ENCODE measurements at regions not wholly inside any gene's neighbourhood (a gene's known extent, or its start where the extent isn't known, plus 50 kb on each side); places are given as distances from the start of the nearest gene placed in this dataset.

GRCh38 chr14:98062083-98062482, 1209.9 kb downstream of the BCL11B start:
- Histone ChIP-seq H3K9me3 (ENCODE audit: control insufficient read depth in 3 of 3, low read length in 3 of 3) (no peaks in the 10 kb centered on the region), H3K4me3 (ENCODE audit: low read length in 3 of 3) (no peak overlapping the region), H3K4me1 (ENCODE audit: control insufficient read depth in 3 of 3, insufficient read depth in 3 of 3, low read length in 3 of 3) (no peaks in the 10 kb centered on the region), H3K9ac (ENCODE audit: low read depth in 1 of 3, low read length in 3 of 3) (no peak overlapping the region), H3K27ac (ENCODE audit: low read depth, low read length) (no peak overlapping the region), H3K27me3 (ENCODE audit: control insufficient read depth in 3 of 3, insufficient read depth in 3 of 3, low read length in 3 of 3) (no peaks in the 10 kb centered on the region), H3K36me3 (ENCODE audit: control insufficient read depth in 3 of 3, insufficient read depth in 3 of 3, low read length in 3 of 3) (no peaks in the 10 kb centered on the region)

GRCh38 chr14:98069712-98070171, 1202.3 kb downstream of the BCL11B start:
- Histone ChIP-seq H3K4me1 (ENCODE audit: control insufficient read depth in 3 of 3, insufficient read depth in 3 of 3, low read length in 3 of 3) (peaks cover 0 to 10% (median 4%) of the 10 kb centered on the region in 3 donors), H3K9me3 (ENCODE audit: control insufficient read depth in 3 of 3, low read length in 3 of 3) (no peaks in the 10 kb centered on the region), H3K27ac (ENCODE audit: low read depth, low read length) (no peak overlapping the region), H3K36me3 (ENCODE audit: control insufficient read depth in 3 of 3, insufficient read depth in 3 of 3, low read length in 3 of 3) (no peaks in the 10 kb centered on the region), H3K27me3 (ENCODE audit: control insufficient read depth in 3 of 3, insufficient read depth in 3 of 3, low read length in 3 of 3) (no peaks in the 10 kb centered on the region), H3K9ac (ENCODE audit: low read depth in 1 of 3, low read length in 3 of 3) (no peak overlapping the region), H3K4me3 (ENCODE audit: low read length in 3 of 3) (no peak overlapping the region)

- Histone ChIP-seq H3K36me3 (ENCODE audit: control insufficient read depth in 3 of 3, insufficient read depth in 3 of 3, low read length in 3 of 3) (no peaks in the 10 kb centered on the region), H3K27me3 (ENCODE audit: control insufficient read depth in 3 of 3, insufficient read depth in 3 of 3, low read length in 3 of 3) (no peaks in the 10 kb centered on the region), H3K4me3 (ENCODE audit: low read length in 3 of 3) (no peak overlapping the region), H3K27ac (ENCODE audit: low read depth, low read length) (no peak overlapping the region), H3K9ac (ENCODE audit: low read depth in 1 of 3, low read length in 3 of 3) (no peak overlapping the region), H3K9me3 (ENCODE audit: control insufficient read depth in 3 of 3, low read length in 3 of 3) (no peaks in the 10 kb centered on the region), H3K4me1 (ENCODE audit: control insufficient read depth in 3 of 3, insufficient read depth in 3 of 3, low read length in 3 of 3) (peaks cover 0 to 10% (median 4%) of the 10 kb centered on the region in 3 donors)
Observed at GRCh38 chr14:98070536-98070935, 1201.5 kb downstream of the BCL11B start.

GRCh38 chr14:98074111-98074510, 1197.9 kb downstream of the BCL11B start:
- H3K9ac ChIP-seq (ENCODE audit: low read depth in 1 of 3, low read length in 3 of 3), result no peak overlapping the region

GRCh38 chr14:98077176-98077575, 1194.8 kb downstream of the BCL11B start:
- no peaks in the 10 kb centered on the region for H3K4me1 ChIP-seq (ENCODE audit: control insufficient read depth in 3 of 3, insufficient read depth in 3 of 3, low read length in 3 of 3)
- no peak overlapping the region for H3K27ac ChIP-seq (ENCODE audit: low read depth, low read length)
- no peaks in the 10 kb centered on the region for H3K27me3 ChIP-seq (ENCODE audit: control insufficient read depth in 3 of 3, insufficient read depth in 3 of 3, low read length in 3 of 3)
- no peak overlapping the region for H3K4me3 ChIP-seq (ENCODE audit: low read length in 3 of 3)
- H3K36me3 ChIP-seq (ENCODE audit: control insufficient read depth in 3 of 3, insufficient read depth in 3 of 3, low read length in 3 of 3), result no peaks in the 10 kb centered on the region
- no peak overlapping the region for H3K9ac ChIP-seq (ENCODE audit: low read depth in 1 of 3, low read length in 3 of 3)
- no peaks in the 10 kb centered on the region for H3K9me3 ChIP-seq (ENCODE audit: control insufficient read depth in 3 of 3, low read length in 3 of 3)

More at GRCh38 chr14:98074111-98074510, 1197.9 kb downstream of the BCL11B start:
- Histone ChIP-seq H3K27me3 (ENCODE audit: control insufficient read depth in 3 of 3, insufficient read depth in 3 of 3, low read length in 3 of 3) (no peaks in the 10 kb centered on the region), H3K36me3 (ENCODE audit: control insufficient read depth in 3 of 3, insufficient read depth in 3 of 3, low read length in 3 of 3) (no peaks in the 10 kb centered on the region), H3K4me1 (ENCODE audit: control insufficient read depth in 3 of 3, insufficient read depth in 3 of 3, low read length in 3 of 3) (peaks cover 0 to 10% (median 4%) of the 10 kb centered on the region in 3 donors), H3K27ac (ENCODE audit: low read depth, low read length) (no peak overlapping the region), H3K4me3 (ENCODE audit: low read length in 3 of 3) (no peak overlapping the region), H3K9me3 (ENCODE audit: control insufficient read depth in 3 of 3, low read length in 3 of 3) (no peaks in the 10 kb centered on the region)

GRCh38 chr14:98082833-98083232, 1189.2 kb downstream of the BCL11B start:
- H3K9me3 ChIP-seq (ENCODE audit: control insufficient read depth in 3 of 3, low read length in 3 of 3), result no peaks in the 10 kb centered on the region
- H3K36me3 ChIP-seq (ENCODE audit: control insufficient read depth in 3 of 3, insufficient read depth in 3 of 3, low read length in 3 of 3), result no peaks in the 10 kb centered on the region
- no peaks in the 10 kb centered on the region for H3K27me3 ChIP-seq (ENCODE audit: control insufficient read depth in 3 of 3, insufficient read depth in 3 of 3, low read length in 3 of 3)
- no peak overlapping the region for H3K4me3 ChIP-seq (ENCODE audit: low read length in 3 of 3)
- no peak overlapping the region for H3K9ac ChIP-seq (ENCODE audit: low read depth in 1 of 3, low read length in 3 of 3)
- H3K27ac ChIP-seq (ENCODE audit: low read depth, low read length), result no peak overlapping the region
- H3K4me1 ChIP-seq (ENCODE audit: control insufficient read depth in 3 of 3, insufficient read depth in 3 of 3, low read length in 3 of 3), result no peaks in the 10 kb centered on the region

- H3K27me3 ChIP-seq (ENCODE audit: control insufficient read depth in 3 of 3, insufficient read depth in 3 of 3, low read length in 3 of 3), result no peaks in the 10 kb centered on the region
Observed at GRCh38 chr14:98085751-98086150, 1186.2 kb downstream of the BCL11B start.

GRCh38 chr14:98093111-98093510, 1178.9 kb downstream of the BCL11B start:
- H3K36me3 ChIP-seq (ENCODE audit: control insufficient read depth in 3 of 3, insufficient read depth in 3 of 3, low read length in 3 of 3), result no peaks in the 10 kb centered on the region
- no peaks in the 10 kb centered on the region for H3K9me3 ChIP-seq (ENCODE audit: control insufficient read depth in 3 of 3, low read length in 3 of 3)
- no peaks in the 10 kb centered on the region for H3K4me1 ChIP-seq (ENCODE audit: control insufficient read depth in 3 of 3, insufficient read depth in 3 of 3, low read length in 3 of 3)
- no peaks in the 10 kb centered on the region for H3K27me3 ChIP-seq (ENCODE audit: control insufficient read depth in 3 of 3, insufficient read depth in 3 of 3, low read length in 3 of 3)
- no peak overlapping the region for H3K27ac ChIP-seq (ENCODE audit: low read depth, low read length)
- no peak overlapping the region for H3K9ac ChIP-seq (ENCODE audit: low read depth in 1 of 3, low read length in 3 of 3)
- H3K4me3 ChIP-seq (ENCODE audit: low read length in 3 of 3), result no peak overlapping the region

More at GRCh38 chr14:98085751-98086150, 1186.2 kb downstream of the BCL11B start:
- Histone ChIP-seq H3K4me3 (ENCODE audit: low read length in 3 of 3) (no peak overlapping the region), H3K27ac (ENCODE audit: low read depth, low read length) (no peak overlapping the region), H3K9me3 (ENCODE audit: control insufficient read depth in 3 of 3, low read length in 3 of 3) (no peaks in the 10 kb centered on the region), H3K9ac (ENCODE audit: low read depth in 1 of 3, low read length in 3 of 3) (no peak overlapping the region), H3K4me1 (ENCODE audit: control insufficient read depth in 3 of 3, insufficient read depth in 3 of 3, low read length in 3 of 3) (no peaks in the 10 kb centered on the region), H3K36me3 (ENCODE audit: control insufficient read depth in 3 of 3, insufficient read depth in 3 of 3, low read length in 3 of 3) (no peaks in the 10 kb centered on the region)

GRCh38 chr14:98099527-98099926, 1172.5 kb downstream of the BCL11B start:
- Histone ChIP-seq H3K9ac (ENCODE audit: low read depth in 1 of 3, low read length in 3 of 3) (no peak overlapping the region), H3K27ac (ENCODE audit: low read depth, low read length) (no peak overlapping the region), H3K4me3 (ENCODE audit: low read length in 3 of 3) (no peak overlapping the region), H3K36me3 (ENCODE audit: control insufficient read depth in 3 of 3, insufficient read depth in 3 of 3, low read length in 3 of 3) (no peaks in the 10 kb centered on the region), H3K27me3 (ENCODE audit: control insufficient read depth in 3 of 3, insufficient read depth in 3 of 3, low read length in 3 of 3) (peaks cover 0 to 2% (median 0%) of the 10 kb centered on the region in 3 donors), H3K4me1 (ENCODE audit: control insufficient read depth in 3 of 3, insufficient read depth in 3 of 3, low read length in 3 of 3) (no peaks in the 10 kb centered on the region), H3K9me3 (ENCODE audit: control insufficient read depth in 3 of 3, low read length in 3 of 3) (peaks cover 0 to 3% (median 0%) of the 10 kb centered on the region in 3 donors)

- H3K9me3 ChIP-seq (ENCODE audit: control insufficient read depth in 3 of 3, low read length in 3 of 3), result peaks cover 0 to 3% (median 0%) of the 10 kb centered on the region in 3 donors
Observed at GRCh38 chr14:98101323-98101722, 1170.7 kb downstream of the BCL11B start.

More at GRCh38 chr14:98101323-98101722, 1170.7 kb downstream of the BCL11B start:
- Histone ChIP-seq H3K36me3 (ENCODE audit: control insufficient read depth in 3 of 3, insufficient read depth in 3 of 3, low read length in 3 of 3) (no peaks in the 10 kb centered on the region), H3K4me3 (ENCODE audit: low read length in 3 of 3) (no peak overlapping the region), H3K27ac (ENCODE audit: low read depth, low read length) (no peak overlapping the region), H3K27me3 (ENCODE audit: control insufficient read depth in 3 of 3, insufficient read depth in 3 of 3, low read length in 3 of 3) (peaks cover 0 to 4% (median 0%) of the 10 kb centered on the region in 3 donors), H3K4me1 (ENCODE audit: control insufficient read depth in 3 of 3, insufficient read depth in 3 of 3, low read length in 3 of 3) (no peaks in the 10 kb centered on the region), H3K9ac (ENCODE audit: low read depth in 1 of 3, low read length in 3 of 3) (no peak overlapping the region)

All from skeletal muscle tissue (tissue), 3 donors.